Natural killer cell (primary cell): ENCODE measurements at regions not wholly inside any gene's neighbourhood (a gene's known extent, or its start where the extent isn't known, plus 50 kb on each side); places are given as distances from the start of the nearest gene placed in this dataset.
"Not testable (repeated sequence)": the region's sequence is repeated elsewhere in the genome, so short reads cannot be mapped to it uniquely, and the experiment has no call there.

Experiments used
- ATAC-seq, 3 donors: fragments of 150-1000 bp in 2 of 3; fragments of 200-7000 bp in 1 of 3; cut with Tn5 transposase; 1 replicate in 1 of 3; 2 replicates in 2 of 3; pipeline ENCODE4 v1.10.0; 2021; ENCODE audit warnings: mild to moderate bottlenecking in 2 of 3, moderate library complexity in 2 of 3
- DNase-seq, 2 donors: peaks; one replicate each; pipeline versions ENCODE4 v3.0.0 to v3.0.0-alpha.2; 2013 to 2021; ENCODE audit warnings: mixed read lengths in 1 of 2
- H3K27ac ChIP-seq: one replicate; pipeline ENCODE4 v1.5.1; 2013; ENCODE audit warnings: mild to moderate bottlenecking, low read length
- H3K27me3 ChIP-seq: one replicate; pipeline ENCODE4 v1.6.1; 2013; ENCODE audit warnings: low read length; ENCODE audit not compliant: control insufficient read depth, insufficient read depth
- H3K36me3 ChIP-seq: one replicate; pipeline ENCODE4 v1.6.1; 2013; ENCODE audit warnings: low read length; ENCODE audit not compliant: control insufficient read depth, insufficient read depth
- H3K4me1 ChIP-seq: one replicate; pipeline ENCODE4 v1.6.1; 2013; ENCODE audit warnings: low read length; ENCODE audit not compliant: control insufficient read depth, insufficient read depth
- H3K4me3 ChIP-seq: one replicate; pipeline ENCODE4 v1.5.1; 2013; ENCODE audit warnings: low read length
- H3K9me3 ChIP-seq: one replicate; pipeline ENCODE4 v1.6.1; 2013; ENCODE audit warnings: low read length; ENCODE audit not compliant: control insufficient read depth, insufficient read depth
- H3K27ac Mint-ChIP-seq, 2 donors: one replicate each; pipeline ENCODE4 v1.8.0; 2022; ENCODE audit warnings: mild to moderate bottlenecking in 2 of 2, mixed read lengths in 2 of 2, moderate library complexity in 1 of 2
- H3K27me3 Mint-ChIP-seq, 2 donors: one replicate each; pipeline ENCODE4 v1.8.0; 2022; ENCODE audit warnings: low read depth in 2 of 2, mixed read lengths in 2 of 2
- H3K36me3 Mint-ChIP-seq: one replicate; pipeline ENCODE4 v1.8.0; 2022; ENCODE audit warnings: mixed read lengths
- H3K4me1 Mint-ChIP-seq, 2 donors: one replicate each; pipeline ENCODE4 v1.8.0; 2022; ENCODE audit warnings: mixed read lengths in 2 of 2
- H3K4me3 Mint-ChIP-seq: one replicate; pipeline ENCODE4 v1.8.0; 2022; ENCODE audit warnings: mild to moderate bottlenecking, moderate library complexity, mixed read lengths
- H3K9me3 Mint-ChIP-seq, 2 donors: one replicate each; pipeline ENCODE4 v1.8.0; 2022; ENCODE audit warnings: mixed read lengths in 2 of 2
- WGBS: methylation state at CpG from one replicate; pipeline ENCODE4 v1.1.7; 2013; ENCODE audit warnings: missing lambda C conversion rate; ENCODE audit not compliant: insufficient coverage; 5-methylcytosine and 5-hydroxymethylcytosine counted together
- intact Hi-C: fragments of 100-400 bp; cut with micrococcal nuclease; formaldehyde crosslinking; loops from one replicate; pipeline ENCODE4 v1.14.2; 2022
- TF ChIP-seq, protein P1 (sequence below): fragments of 200-600 bp; IDR thresholded peaks from one replicate; pipeline ENCODE4 v1.8.0; 2022; ENCODE audit warnings: antibody characterized with exemption

DNA sequence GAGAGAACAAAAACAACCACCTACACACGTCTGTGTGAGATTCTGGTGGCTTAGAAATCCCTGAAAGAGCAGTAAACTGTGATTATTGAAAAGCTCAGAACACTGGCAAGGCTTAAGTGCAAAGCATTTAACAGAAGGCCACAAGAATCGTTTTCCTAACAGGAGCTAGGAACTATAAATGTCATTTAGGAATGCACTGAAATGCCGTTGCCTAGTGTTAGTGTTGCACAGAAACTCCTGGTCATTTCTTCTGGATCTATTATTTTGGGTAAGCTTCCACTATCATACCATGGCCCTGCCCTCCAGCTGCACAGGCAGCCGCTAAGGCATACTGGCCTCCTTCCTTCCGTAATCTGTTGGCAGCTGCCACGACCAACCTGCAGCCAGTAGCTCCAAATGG is 923.2 kb downstream of the NLGN4X start:
- ATAC-seq (no peak), DNase-seq (no peak)
- no peaks in the 10 kb centered on the region for H3K36me3 Mint-ChIP-seq
- TF ChIP-seq, protein P1, sequence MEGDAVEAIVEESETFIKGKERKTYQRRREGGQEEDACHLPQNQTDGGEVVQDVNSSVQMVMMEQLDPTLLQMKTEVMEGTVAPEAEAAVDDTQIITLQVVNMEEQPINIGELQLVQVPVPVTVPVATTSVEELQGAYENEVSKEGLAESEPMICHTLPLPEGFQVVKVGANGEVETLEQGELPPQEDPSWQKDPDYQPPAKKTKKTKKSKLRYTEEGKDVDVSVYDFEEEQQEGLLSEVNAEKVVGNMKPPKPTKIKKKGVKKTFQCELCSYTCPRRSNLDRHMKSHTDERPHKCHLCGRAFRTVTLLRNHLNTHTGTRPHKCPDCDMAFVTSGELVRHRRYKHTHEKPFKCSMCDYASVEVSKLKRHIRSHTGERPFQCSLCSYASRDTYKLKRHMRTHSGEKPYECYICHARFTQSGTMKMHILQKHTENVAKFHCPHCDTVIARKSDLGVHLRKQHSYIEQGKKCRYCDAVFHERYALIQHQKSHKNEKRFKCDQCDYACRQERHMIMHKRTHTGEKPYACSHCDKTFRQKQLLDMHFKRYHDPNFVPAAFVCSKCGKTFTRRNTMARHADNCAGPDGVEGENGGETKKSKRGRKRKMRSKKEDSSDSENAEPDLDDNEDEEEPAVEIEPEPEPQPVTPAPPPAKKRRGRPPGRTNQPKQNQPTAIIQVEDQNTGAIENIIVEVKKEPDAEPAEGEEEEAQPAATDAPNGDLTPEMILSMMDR: no peak
- no peak overlapping the region for H3K4me3 Mint-ChIP-seq
- H3K9me3 Mint-ChIP-seq: peaks cover 0 to 4% of the 10 kb centered on the region in 2 donors
- Histone ChIP-seq H3K4me1 (no peaks in the 10 kb centered on the region), H3K36me3 (no peaks in the 10 kb centered on the region), H3K27ac (no peak overlapping the region), H3K9me3 (no peaks in the 10 kb centered on the region), H3K27me3 (no peaks in the 10 kb centered on the region), H3K4me3 (no peak overlapping the region)
- H3K4me1 Mint-ChIP-seq: no peaks in the 10 kb centered on the region
- H3K27ac Mint-ChIP-seq: no peak overlapping the region
- intact Hi-C loops: no loop called here
- 84% methylated on average over 6 of the region's 6 CpGs for WGBS
- no peaks in the 10 kb centered on the region for H3K27me3 Mint-ChIP-seq

DNA sequence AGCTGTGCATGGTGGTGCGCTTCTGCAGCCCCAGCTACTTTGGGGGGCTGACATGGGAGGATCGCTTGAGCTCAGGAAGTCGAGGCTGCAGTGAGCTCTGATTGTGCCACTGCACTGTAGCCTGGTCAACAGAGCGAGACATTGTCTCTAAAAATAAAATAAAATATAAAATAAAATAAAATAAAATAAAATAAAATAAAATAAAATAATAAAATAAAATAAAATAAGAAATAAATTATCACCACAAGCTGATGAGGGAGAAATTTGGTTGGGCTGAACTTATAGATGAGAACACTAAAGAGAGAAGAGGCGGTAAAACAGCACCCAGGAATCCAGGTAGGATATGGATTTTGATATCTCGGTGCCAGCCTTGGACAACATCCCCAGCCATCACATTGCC is 933.7 kb downstream of the NLGN4X start:
- no peaks in the 10 kb centered on the region for H3K27me3 Mint-ChIP-seq
- ATAC-seq (no peak), DNase-seq (no peak)
- Histone ChIP-seq H3K27ac (no peak overlapping the region), H3K9me3 (no peaks in the 10 kb centered on the region), H3K27me3 (no peaks in the 10 kb centered on the region), H3K4me1 (no peaks in the 10 kb centered on the region), H3K4me3 (no peak overlapping the region), H3K36me3 (no peaks in the 10 kb centered on the region)
- no peaks in the 10 kb centered on the region for H3K36me3 Mint-ChIP-seq
- TF ChIP-seq, protein P1: no peak
- H3K9me3 Mint-ChIP-seq: peaks cover 6 to 7% of the 10 kb centered on the region in 2 donors
- no peak overlapping the region for H3K27ac Mint-ChIP-seq
- 88% methylated on average over 1 of the region's 6 CpGs for WGBS
- H3K4me3 Mint-ChIP-seq: no peak overlapping the region
- intact Hi-C loops: no loop called here
- H3K4me1 Mint-ChIP-seq: no peaks in the 10 kb centered on the region

DNA sequence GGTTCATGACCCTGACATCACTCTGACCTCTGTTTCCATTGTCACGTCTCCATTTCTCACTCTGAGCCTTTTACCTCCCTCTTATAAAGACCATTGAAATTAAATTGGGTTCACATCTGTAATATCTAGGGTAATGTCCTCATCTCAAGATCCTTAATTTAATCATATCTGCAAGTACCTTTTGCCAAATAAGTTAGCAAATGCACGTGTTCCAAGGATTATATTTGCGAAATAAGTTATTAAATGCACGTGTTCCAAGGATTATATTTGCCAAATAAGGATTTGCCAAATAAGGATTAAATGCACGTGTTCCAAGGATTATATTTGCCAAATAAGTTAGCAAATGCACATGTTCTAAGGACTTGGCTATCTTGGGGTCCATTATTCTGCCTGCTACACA is 938.0 kb downstream of the NLGN4X start:
- intact Hi-C loops: no loop called here
- no peaks in the 10 kb centered on the region for H3K9me3 ChIP-seq
- DNase-seq: no peak
- no peaks in the 10 kb centered on the region for H3K4me1 ChIP-seq
- Mint-ChIP-seq H3K27ac (no peak overlapping the region), H3K4me3 (no peak overlapping the region), H3K9me3 (peaks cover 10 to 13% of the 10 kb centered on the region in 2 donors), H3K27me3 (no peaks in the 10 kb centered on the region), H3K4me1 (no peaks in the 10 kb centered on the region), H3K36me3 (peaks cover 5% of the 10 kb centered on the region)
- H3K4me3 ChIP-seq: no peak overlapping the region
- TF ChIP-seq, protein P1: no peak
- WGBS: 82% methylated on average over 4 of the region's 5 CpGs
- no peaks in the 10 kb centered on the region for H3K36me3 ChIP-seq
- no peak for ATAC-seq
- H3K27ac ChIP-seq: no peak overlapping the region
- H3K27me3 ChIP-seq: no peaks in the 10 kb centered on the region

DNA sequence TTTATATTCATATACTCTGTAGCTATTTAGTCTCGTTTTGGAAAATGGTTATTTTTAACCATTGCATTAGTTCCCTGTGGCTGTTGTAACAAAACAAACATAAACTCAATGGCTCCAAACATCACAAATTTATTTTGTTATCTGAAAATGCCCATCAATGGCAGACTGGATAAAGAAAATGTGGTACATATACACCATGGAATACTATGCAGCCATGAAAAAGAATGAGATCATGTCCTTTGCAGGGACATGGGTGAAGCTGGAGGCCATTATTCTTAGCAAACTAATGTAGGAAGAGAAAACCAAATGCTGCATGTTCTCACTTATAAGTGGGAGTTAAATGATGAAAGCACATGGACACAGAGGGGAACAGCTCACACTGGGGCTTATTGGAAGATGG is 938.7 kb downstream of the NLGN4X start:
- H3K4me1 Mint-ChIP-seq, H3K4me1 ChIP-seq, ATAC-seq, H3K27ac Mint-ChIP-seq, H3K27ac ChIP-seq, H3K4me3 ChIP-seq, H3K36me3 Mint-ChIP-seq, H3K4me3 Mint-ChIP-seq, H3K27me3 ChIP-seq, H3K36me3 ChIP-seq, intact Hi-C loops, H3K27me3 Mint-ChIP-seq, H3K9me3 ChIP-seq, DNase-seq: not testable (repeated sequence)
- no CpG with 5 or more reads among the region's 1 CpG for WGBS
- peaks cover 10 to 13% of the 10 kb centered on the region in 2 donors for H3K9me3 Mint-ChIP-seq
